ENCODE measurements at regions not wholly inside any gene's neighbourhood (a gene's known extent, or its start where the extent isn't known, plus 50 kb on each side); places are given as distances from the start of the nearest gene placed in this dataset.

- ATAC-seq: no peak
- no peak for TF ChIP-seq OSR1 (CRISPR knock-in tag; IDR thresholded peaks at IDR 0.05)
- no peak for TF ChIP-seq ZC3H10 (CRISPR knock-in tag; IDR thresholded peaks at IDR 0.05)
- no peak for TF ChIP-seq GLIS3 (CRISPR knock-in tag; IDR thresholded peaks at IDR 0.05)
- no peak for TF ChIP-seq CREB5 (CRISPR knock-in tag; IDR thresholded peaks at IDR 0.05; ENCODE audit: low read depth)
- no peak for TF ChIP-seq BACH2 (CRISPR knock-in tag; IDR thresholded peaks at IDR 0.05; ENCODE audit: borderline replicate concordance)
Measured at GRCh38 chr3:157605356-157605755, 102.1 kb upstream of the VEPH1 start.

- ATAC-seq: no peak
Measured at GRCh38 chr3:157602424-157602823, 99.2 kb upstream of the VEPH1 start.

GRCh38 chr3:157595259-157595658, 92.0 kb upstream of the VEPH1 start:
- TF ChIP-seq ZFP3 (CRISPR knock-in tag; IDR thresholded peaks at IDR 0.05): no peak
- ATAC-seq: no peak

More at GRCh38 chr3:157602424-157602823, 99.2 kb upstream of the VEPH1 start:
- TF ChIP-seq ZNF8 (CRISPR knock-in tag; IDR thresholded peaks at IDR 0.05): no peak
- no peak for TF ChIP-seq ZNF565 (CRISPR knock-in tag; conservative IDR thresholded peaks at IDR 0.05; ENCODE audit: low read depth)
- TF ChIP-seq TCF4 (CRISPR knock-in tag; IDR thresholded peaks at IDR 0.05; ENCODE audit: borderline replicate concordance): no peak
- TF ChIP-seq CSDC2 (CRISPR knock-in tag; IDR thresholded peaks at IDR 0.05): no peak
- no peak for TF ChIP-seq RARB (CRISPR knock-in tag; IDR thresholded peaks at IDR 0.05)
- TF ChIP-seq POU6F1 (CRISPR knock-in tag; IDR thresholded peaks at IDR 0.05; ENCODE audit: borderline replicate concordance, low read depth): no peak

GRCh38 chr3:157594413-157594812, 91.2 kb upstream of the VEPH1 start:
- TF ChIP-seq OSR1 (CRISPR knock-in tag; IDR thresholded peaks at IDR 0.05) (no peak), ARNTL (CRISPR knock-in tag; IDR thresholded peaks at IDR 0.05; ENCODE audit: borderline replicate concordance, low read depth) (no peak), ISL1 (CRISPR knock-in tag; IDR thresholded peaks at IDR 0.05) (no peak), PPARA (CRISPR knock-in tag; IDR thresholded peaks at IDR 0.05; ENCODE audit: borderline replicate concordance) (no peak), RARB (CRISPR knock-in tag; IDR thresholded peaks at IDR 0.05) (no peak), TCF4 (CRISPR knock-in tag; IDR thresholded peaks at IDR 0.05; ENCODE audit: borderline replicate concordance) (no peak), PATZ1 (CRISPR knock-in tag; IDR thresholded peaks at IDR 0.05; ENCODE audit: borderline replicate concordance) (no peak), ZFP3 (CRISPR knock-in tag; IDR thresholded peaks at IDR 0.05) (no peak), BACH2 (CRISPR knock-in tag; IDR thresholded peaks at IDR 0.05; ENCODE audit: borderline replicate concordance) (no peak), ESRRG (CRISPR knock-in tag; IDR thresholded peaks at IDR 0.05) (no peak), TSHZ2 (CRISPR knock-in tag; IDR thresholded peaks at IDR 0.05) (no peak)
- ATAC-seq: no peak

- no peak for ATAC-seq
- TF ChIP-seq ISL1 (CRISPR knock-in tag; IDR thresholded peaks at IDR 0.05) (no peak), PATZ1 (CRISPR knock-in tag; IDR thresholded peaks at IDR 0.05; ENCODE audit: borderline replicate concordance) (no peak), POU6F1 (CRISPR knock-in tag; IDR thresholded peaks at IDR 0.05; ENCODE audit: borderline replicate concordance, low read depth) (no peak), OSR1 (CRISPR knock-in tag; IDR thresholded peaks at IDR 0.05) (no peak), ESRRG (CRISPR knock-in tag; IDR thresholded peaks at IDR 0.05) (no peak), BACH2 (CRISPR knock-in tag; IDR thresholded peaks at IDR 0.05; ENCODE audit: borderline replicate concordance) (no peak), ZNF8 (CRISPR knock-in tag; IDR thresholded peaks at IDR 0.05) (no peak), ZFP3 (CRISPR knock-in tag; IDR thresholded peaks at IDR 0.05) (no peak), PPARA (CRISPR knock-in tag; IDR thresholded peaks at IDR 0.05; ENCODE audit: borderline replicate concordance) (no peak), ZNF565 (CRISPR knock-in tag; conservative IDR thresholded peaks at IDR 0.05; ENCODE audit: low read depth) (no peak), CSRNP3 (CRISPR knock-in tag; IDR thresholded peaks at IDR 0.05) (no peak), TOX (CRISPR knock-in tag; IDR thresholded peaks at IDR 0.05; ENCODE audit: borderline replicate concordance) (no peak), ARNTL (CRISPR knock-in tag; IDR thresholded peaks at IDR 0.05; ENCODE audit: borderline replicate concordance, low read depth) (no peak), ZC3H10 (CRISPR knock-in tag; IDR thresholded peaks at IDR 0.05) (no peak)
Measured at GRCh38 chr3:157592769-157593168, 89.6 kb upstream of the VEPH1 start.
